ENCODE measurements at regions not wholly inside any gene's neighbourhood (a gene's known extent, or its start where the extent isn't known, plus 50 kb on each side); places are given as distances from the start of the nearest gene placed in this dataset.

GRCh38 chr5:152185547-152186245 is 219.4 kb downstream of the NMUR2 start:
- ChIA-PET CTCF (interaction anchor here (0.7 kb wide), 1 partner anchor 15 kb away, joined by 3 read pairs; no protein-coding TSS in a partner anchor), POLR2A (no interaction called here)
- 62% methylated on average over 8 of the region's 9 CpGs for WGBS (ENCODE audit: insufficient coverage)

GRCh38 chr5:152184266-152184665 is 220.8 kb downstream of the NMUR2 start:
- H3K27me3 ChIP-seq (replicated peaks in 2 of 5; ENCODE audit: control insufficient read depth in 4 of 5, insufficient read depth in 5 of 5, low read length in 4 of 5) = no peaks in the 10 kb centered on the region
- H3K9me3 ChIP-seq (ENCODE audit: control extremely low read depth in 1 of 5, control insufficient read depth in 4 of 5, insufficient read depth in 2 of 5, low read depth in 1 of 5, low read length in 4 of 5) = no peaks in the 10 kb centered on the region
- H3K36me3 ChIP-seq (ENCODE audit: control insufficient read depth in 4 of 4, insufficient read depth in 4 of 4, low read length in 3 of 4) = no peaks in the 10 kb centered on the region
- no peaks in the 10 kb centered on the region for H3K4me1 ChIP-seq (ENCODE audit: control extremely low read depth in 1 of 4, control insufficient read depth in 4 of 4, insufficient read depth in 4 of 4, low read length in 3 of 4)
- 60% methylated on average over 1 of the region's 2 CpGs for WGBS (ENCODE audit: insufficient coverage)
- DNase-seq = no peak
- H3K4me3 ChIP-seq (ENCODE audit: control insufficient read depth in 1 of 7, extremely low read depth in 1 of 7, insufficient read depth in 4 of 7, low read depth in 2 of 7, low read length in 6 of 7) = no peak overlapping the region
- no peak overlapping the region for H3K27ac ChIP-seq (ENCODE audit: insufficient read depth in 1 of 2, low read depth in 1 of 2, low read length in 2 of 2, poor library complexity in 1 of 2, severe bottlenecking in 2 of 2)
- ChIA-PET POLR2A (no interaction called here), CTCF (no interaction called here)

More at GRCh38 chr5:152185547-152186245, 219.4 kb downstream of the NMUR2 start:
- Histone ChIP-seq H3K9me3 (ENCODE audit: control extremely low read depth in 1 of 5, control insufficient read depth in 4 of 5, insufficient read depth in 2 of 5, low read depth in 1 of 5, low read length in 4 of 5) (peaks cover 0 to 2% (median 0%) of the 10 kb centered on the region in 5 experiments), H3K27ac (ENCODE audit: insufficient read depth in 1 of 2, low read depth in 1 of 2, low read length in 2 of 2, poor library complexity in 1 of 2, severe bottlenecking in 2 of 2) (no peak overlapping the region), H3K27me3 (replicated peaks in 2 of 5; ENCODE audit: control insufficient read depth in 4 of 5, insufficient read depth in 5 of 5, low read length in 4 of 5) (no peaks in the 10 kb centered on the region), H3K4me1 (ENCODE audit: control extremely low read depth in 1 of 4, control insufficient read depth in 4 of 4, insufficient read depth in 4 of 4, low read length in 3 of 4) (no peaks in the 10 kb centered on the region), H3K4me3 (ENCODE audit: control insufficient read depth in 1 of 7, extremely low read depth in 1 of 7, insufficient read depth in 4 of 7, low read depth in 2 of 7, low read length in 6 of 7) (no peak overlapping the region), H3K36me3 (ENCODE audit: control insufficient read depth in 4 of 4, insufficient read depth in 4 of 4, low read length in 3 of 4) (no peaks in the 10 kb centered on the region)
- no peak for DNase-seq

DNA sequence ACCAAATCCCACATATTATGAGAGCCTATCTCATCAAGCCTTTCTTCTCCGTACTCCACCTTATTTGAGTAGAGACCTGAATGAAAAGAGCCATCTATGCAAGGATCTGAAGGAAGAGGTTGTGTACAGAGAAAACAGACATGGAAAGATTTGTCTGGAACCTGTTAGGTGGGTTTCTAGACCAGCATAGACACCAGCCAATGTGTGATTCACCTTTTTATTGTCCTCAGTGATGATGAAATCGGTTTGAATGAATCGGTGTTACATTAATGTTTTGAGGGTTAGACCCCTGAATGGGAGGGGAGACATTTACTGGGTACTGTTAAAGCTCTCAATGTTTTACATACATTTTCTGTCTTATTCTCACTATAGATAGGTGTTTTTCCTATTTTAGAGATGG is 223.6 kb downstream of the NMUR2 start:
- no peaks in the 10 kb centered on the region for H3K9me3 ChIP-seq (ENCODE audit: control extremely low read depth in 1 of 5, control insufficient read depth in 4 of 5, insufficient read depth in 2 of 5, low read depth in 1 of 5, low read length in 4 of 5)
- H3K27me3 ChIP-seq (replicated peaks in 2 of 5; ENCODE audit: control insufficient read depth in 4 of 5, insufficient read depth in 5 of 5, low read length in 4 of 5) = no peaks in the 10 kb centered on the region
- ChIA-PET CTCF (no interaction called here), POLR2A (no interaction called here)
- H3K36me3 ChIP-seq (ENCODE audit: control insufficient read depth in 4 of 4, insufficient read depth in 4 of 4, low read length in 3 of 4) = no peaks in the 10 kb centered on the region
- H3K4me1 ChIP-seq (ENCODE audit: control extremely low read depth in 1 of 4, control insufficient read depth in 4 of 4, insufficient read depth in 4 of 4, low read length in 3 of 4) = no peaks in the 10 kb centered on the region
- no peak for DNase-seq
- H3K27ac ChIP-seq (ENCODE audit: insufficient read depth in 1 of 2, low read depth in 1 of 2, low read length in 2 of 2, poor library complexity in 1 of 2, severe bottlenecking in 2 of 2) = no peak overlapping the region
- no peak overlapping the region for H3K4me3 ChIP-seq (ENCODE audit: control insufficient read depth in 1 of 7, extremely low read depth in 1 of 7, insufficient read depth in 4 of 7, low read depth in 2 of 7, low read length in 6 of 7)
- no CpG with 5 or more reads among the region's 3 CpGs for WGBS (ENCODE audit: insufficient coverage)

GRCh38 chr5:152178350-152178699 is 226.8 kb downstream of the NMUR2 start:
- WGBS (ENCODE audit: insufficient coverage) = no CpG with 5 or more reads among the region's 2 CpGs
- CTCF ChIA-PET = no interaction called here
- no peak for DNase-seq

GRCh38 chr5:152177626-152178349 is 227.3 kb downstream of the NMUR2 start:
- WGBS (ENCODE audit: insufficient coverage) = 91% methylated on average over 4 of the region's 6 CpGs
- no peaks in the 10 kb centered on the region for H3K36me3 ChIP-seq (ENCODE audit: control insufficient read depth in 4 of 4, insufficient read depth in 4 of 4, low read length in 3 of 4)
- no peaks in the 10 kb centered on the region for H3K9me3 ChIP-seq (ENCODE audit: control extremely low read depth in 1 of 5, control insufficient read depth in 4 of 5, insufficient read depth in 2 of 5, low read depth in 1 of 5, low read length in 4 of 5)
- DNase-seq = no peak
- H3K4me1 ChIP-seq (ENCODE audit: control extremely low read depth in 1 of 4, control insufficient read depth in 4 of 4, insufficient read depth in 4 of 4, low read length in 3 of 4) = no peaks in the 10 kb centered on the region
- no peak overlapping the region for H3K4me3 ChIP-seq (ENCODE audit: control insufficient read depth in 1 of 7, extremely low read depth in 1 of 7, insufficient read depth in 4 of 7, low read depth in 2 of 7, low read length in 6 of 7)
- no peaks in the 10 kb centered on the region for H3K27me3 ChIP-seq (replicated peaks in 2 of 5; ENCODE audit: control insufficient read depth in 4 of 5, insufficient read depth in 5 of 5, low read length in 4 of 5)
- ChIA-PET CTCF (no interaction called here), POLR2A (no interaction called here)
- no peak overlapping the region for H3K27ac ChIP-seq (ENCODE audit: insufficient read depth in 1 of 2, low read depth in 1 of 2, low read length in 2 of 2, poor library complexity in 1 of 2, severe bottlenecking in 2 of 2)

More at GRCh38 chr5:152178350-152178699, 226.8 kb downstream of the NMUR2 start:
- Histone ChIP-seq H3K36me3 (ENCODE audit: control insufficient read depth in 4 of 4, insufficient read depth in 4 of 4, low read length in 3 of 4) (no peaks in the 10 kb centered on the region), H3K4me1 (ENCODE audit: control extremely low read depth in 1 of 4, control insufficient read depth in 4 of 4, insufficient read depth in 4 of 4, low read length in 3 of 4) (no peaks in the 10 kb centered on the region), H3K27me3 (replicated peaks in 2 of 5; ENCODE audit: control insufficient read depth in 4 of 5, insufficient read depth in 5 of 5, low read length in 4 of 5) (no peaks in the 10 kb centered on the region), H3K4me3 (ENCODE audit: control insufficient read depth in 1 of 7, extremely low read depth in 1 of 7, insufficient read depth in 4 of 7, low read depth in 2 of 7, low read length in 6 of 7) (no peak overlapping the region), H3K27ac (ENCODE audit: insufficient read depth in 1 of 2, low read depth in 1 of 2, low read length in 2 of 2, poor library complexity in 1 of 2, severe bottlenecking in 2 of 2) (no peak overlapping the region), H3K9me3 (ENCODE audit: control extremely low read depth in 1 of 5, control insufficient read depth in 4 of 5, insufficient read depth in 2 of 5, low read depth in 1 of 5, low read length in 4 of 5) (no peaks in the 10 kb centered on the region)
- POLR2A ChIA-PET = no interaction called here

- CTCF ChIA-PET = no interaction called here
- Histone ChIP-seq H3K4me3 (ENCODE audit: control insufficient read depth in 1 of 7, extremely low read depth in 1 of 7, insufficient read depth in 4 of 7, low read depth in 2 of 7, low read length in 6 of 7) (no peak overlapping the region), H3K27ac (ENCODE audit: insufficient read depth in 1 of 2, low read depth in 1 of 2, low read length in 2 of 2, poor library complexity in 1 of 2, severe bottlenecking in 2 of 2) (no peak overlapping the region), H3K4me1 (ENCODE audit: control extremely low read depth in 1 of 4, control insufficient read depth in 4 of 4, insufficient read depth in 4 of 4, low read length in 3 of 4) (no peaks in the 10 kb centered on the region), H3K27me3 (replicated peaks in 2 of 5; ENCODE audit: control insufficient read depth in 4 of 5, insufficient read depth in 5 of 5, low read length in 4 of 5) (no peaks in the 10 kb centered on the region), H3K36me3 (ENCODE audit: control insufficient read depth in 4 of 4, insufficient read depth in 4 of 4, low read length in 3 of 4) (no peaks in the 10 kb centered on the region), H3K9me3 (ENCODE audit: control extremely low read depth in 1 of 5, control insufficient read depth in 4 of 5, insufficient read depth in 2 of 5, low read depth in 1 of 5, low read length in 4 of 5) (no peaks in the 10 kb centered on the region)
- WGBS (ENCODE audit: insufficient coverage) = no CpG with 5 or more reads among the region's 1 CpG
- POLR2A ChIA-PET = no interaction called here
- DNase-seq = no peak
Observed at GRCh38 chr5:152171888-152172287, 233.2 kb downstream of the NMUR2 start.

DNA sequence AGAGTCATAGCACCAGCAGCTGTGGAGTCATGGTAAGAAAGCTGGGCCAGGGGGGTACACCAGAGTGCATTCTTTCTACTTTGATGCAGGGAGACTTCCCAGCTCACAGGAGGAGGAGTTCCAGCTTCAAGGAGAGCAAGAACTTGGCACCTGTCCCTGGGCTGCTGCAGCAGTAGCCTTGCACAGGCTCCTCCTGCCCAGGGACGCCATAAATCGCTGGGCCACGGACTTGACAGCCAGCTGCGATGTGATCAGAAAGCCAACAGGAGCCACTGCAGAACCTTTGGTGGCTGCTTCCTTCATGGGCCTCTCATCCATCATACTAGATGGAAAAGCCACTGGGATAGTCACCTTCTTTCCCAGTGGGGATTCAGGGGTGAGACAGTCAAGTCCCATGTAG is 234.7 kb downstream of the NMUR2 start:
- no peak overlapping the region for H3K4me3 ChIP-seq (ENCODE audit: control insufficient read depth in 1 of 7, extremely low read depth in 1 of 7, insufficient read depth in 4 of 7, low read depth in 2 of 7, low read length in 6 of 7)

More for the DNA sequence above, 234.7 kb downstream of the NMUR2 start:
- ChIA-PET POLR2A (no interaction called here), CTCF (interaction anchor here (0.6 kb wide), 1 partner anchor 15 kb away, joined by 3 read pairs; no protein-coding TSS in a partner anchor)
- Histone ChIP-seq H3K36me3 (ENCODE audit: control insufficient read depth in 4 of 4, insufficient read depth in 4 of 4, low read length in 3 of 4) (no peaks in the 10 kb centered on the region), H3K4me1 (ENCODE audit: control extremely low read depth in 1 of 4, control insufficient read depth in 4 of 4, insufficient read depth in 4 of 4, low read length in 3 of 4) (no peaks in the 10 kb centered on the region), H3K9me3 (ENCODE audit: control extremely low read depth in 1 of 5, control insufficient read depth in 4 of 5, insufficient read depth in 2 of 5, low read depth in 1 of 5, low read length in 4 of 5) (no peaks in the 10 kb centered on the region), H3K27me3 (replicated peaks in 2 of 5; ENCODE audit: control insufficient read depth in 4 of 5, insufficient read depth in 5 of 5, low read length in 4 of 5) (no peaks in the 10 kb centered on the region), H3K27ac (ENCODE audit: insufficient read depth in 1 of 2, low read depth in 1 of 2, low read length in 2 of 2, poor library complexity in 1 of 2, severe bottlenecking in 2 of 2) (no peak overlapping the region)
- WGBS (ENCODE audit: insufficient coverage) = 32% methylated on average over 4 of the region's 4 CpGs
- no peak for DNase-seq
